Endodermal cell (in vitro differentiated cells): ENCODE measurements at regions not wholly inside any gene's neighbourhood (a gene's known extent, or its start where the extent isn't known, plus 50 kb on each side); places are given as distances from the start of the nearest gene placed in this dataset.

Source experiments
- DNase-seq: peaks from one replicate; pipeline ENCODE4 v3.0.0-alpha.2; 2017
- H3K27ac ChIP-seq: 2 replicates; pipeline ENCODE4 v1.5.1; 2013; ENCODE audit warnings: mild to moderate bottlenecking, low read depth, low read length, moderate library complexity
- H3K27me3 ChIP-seq: 2 replicates; pipeline ENCODE4 v1.6.1; 2013; ENCODE audit warnings: mild to moderate bottlenecking, low read length, moderate library complexity; ENCODE audit not compliant: insufficient read depth, control insufficient read depth, poor library complexity, severe bottlenecking
- H3K36me3 ChIP-seq: 2 replicates; pipeline ENCODE4 v1.7.0; 2013; ENCODE audit warnings: mild to moderate bottlenecking, low read length, moderate library complexity; ENCODE audit not compliant: control insufficient read depth, insufficient read depth
- H3K4me1 ChIP-seq: one replicate; pipeline ENCODE4 v1.7.0; 2013; ENCODE audit warnings: low read length; ENCODE audit not compliant: control insufficient read depth, insufficient read depth
- H3K4me3 ChIP-seq: 2 replicates; pipeline ENCODE4 v1.5.1; 2013; ENCODE audit warnings: mild to moderate bottlenecking, low read length, moderate library complexity
- H3K9ac ChIP-seq: 2 replicates; pipeline ENCODE4 v1.6.1; 2013; ENCODE audit warnings: mild to moderate bottlenecking, low read length, moderate library complexity; ENCODE audit not compliant: poor library complexity, severe bottlenecking; ENCODE audit errors: extremely low read depth
- H3K9me3 ChIP-seq: 2 replicates; pipeline ENCODE4 v1.6.1; 2013; ENCODE audit warnings: mild to moderate bottlenecking, low read length, moderate library complexity; ENCODE audit not compliant: control insufficient read depth
- H3K27ac Mint-ChIP-seq: 2 replicates; pipeline ENCODE4 v1.8.0; 2020; ENCODE audit warnings: mixed read lengths
- H3K27me3 Mint-ChIP-seq: 2 replicates; pipeline ENCODE4 v1.8.0; 2021; ENCODE audit warnings: mild to moderate bottlenecking, mixed read lengths; ENCODE audit not compliant: insufficient read depth
- H3K36me3 Mint-ChIP-seq: 2 replicates; pipeline ENCODE4 v1.8.0; 2020; ENCODE audit warnings: low read depth, mixed read lengths
- H3K4me1 Mint-ChIP-seq: 2 replicates; pipeline ENCODE4 v1.8.0; 2020; ENCODE audit warnings: mixed read lengths
- H3K4me3 Mint-ChIP-seq: 2 replicates; pipeline ENCODE4 v1.8.0; 2020; ENCODE audit warnings: mild to moderate bottlenecking, moderate library complexity, mixed read lengths
- H3K9me3 Mint-ChIP-seq: 2 replicates; pipeline ENCODE4 v1.8.0; 2020; ENCODE audit warnings: mild to moderate bottlenecking, mixed read lengths
- WGBS, 2 experiments: methylation state at CpG; one replicate each; pipeline versions ENCODE4 v1.1.5 to v1.1.7; 2013; ENCODE audit warnings: missing lambda C conversion rate in 2 of 2, mixed read lengths in 1 of 2; ENCODE audit not compliant: insufficient coverage in 1 of 2, insufficient read length in 1 of 2; 5-methylcytosine and 5-hydroxymethylcytosine counted together
- TF ChIP-seq, protein P1 (sequence below): fragments of 200-600 bp; sonication (generic); conservative IDR thresholded peaks from 2 replicates; pipeline ENCODE4 v1.5.0; 2021; ENCODE audit warnings: antibody characterized with exemption, mild to moderate bottlenecking

DNA sequence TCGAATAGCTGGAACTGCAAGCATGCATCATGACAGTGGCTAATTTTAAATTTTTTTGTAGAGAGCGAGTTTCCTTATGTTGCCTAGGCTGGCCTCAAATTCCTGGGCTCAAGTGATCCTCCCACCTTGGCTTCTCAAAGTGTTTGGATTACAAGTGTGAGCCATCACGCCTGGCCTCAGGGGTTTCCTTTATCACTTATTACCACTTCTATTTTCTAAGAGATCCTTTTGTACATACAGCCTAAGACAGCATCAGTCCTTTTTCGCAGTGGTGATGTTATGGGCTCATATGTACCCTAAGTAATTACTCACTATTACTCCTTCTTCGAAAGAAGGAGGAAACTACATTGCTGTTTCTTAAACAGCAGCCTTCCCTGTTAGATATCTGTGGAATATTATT, 54.1 kb upstream of the CDKN2AIP start:
- TF ChIP-seq, protein P1, sequence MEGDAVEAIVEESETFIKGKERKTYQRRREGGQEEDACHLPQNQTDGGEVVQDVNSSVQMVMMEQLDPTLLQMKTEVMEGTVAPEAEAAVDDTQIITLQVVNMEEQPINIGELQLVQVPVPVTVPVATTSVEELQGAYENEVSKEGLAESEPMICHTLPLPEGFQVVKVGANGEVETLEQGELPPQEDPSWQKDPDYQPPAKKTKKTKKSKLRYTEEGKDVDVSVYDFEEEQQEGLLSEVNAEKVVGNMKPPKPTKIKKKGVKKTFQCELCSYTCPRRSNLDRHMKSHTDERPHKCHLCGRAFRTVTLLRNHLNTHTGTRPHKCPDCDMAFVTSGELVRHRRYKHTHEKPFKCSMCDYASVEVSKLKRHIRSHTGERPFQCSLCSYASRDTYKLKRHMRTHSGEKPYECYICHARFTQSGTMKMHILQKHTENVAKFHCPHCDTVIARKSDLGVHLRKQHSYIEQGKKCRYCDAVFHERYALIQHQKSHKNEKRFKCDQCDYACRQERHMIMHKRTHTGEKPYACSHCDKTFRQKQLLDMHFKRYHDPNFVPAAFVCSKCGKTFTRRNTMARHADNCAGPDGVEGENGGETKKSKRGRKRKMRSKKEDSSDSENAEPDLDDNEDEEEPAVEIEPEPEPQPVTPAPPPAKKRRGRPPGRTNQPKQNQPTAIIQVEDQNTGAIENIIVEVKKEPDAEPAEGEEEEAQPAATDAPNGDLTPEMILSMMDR = no peak
- Histone ChIP-seq H3K27me3 (no peaks in the 10 kb centered on the region), H3K36me3 (no peaks in the 10 kb centered on the region), H3K4me1 (peaks cover 9% of the 10 kb centered on the region), H3K4me3 (peak overlapping the region; percentile 16), H3K9ac (peak overlapping the region; percentile 38), H3K27ac (no peak overlapping the region), H3K9me3 (peaks cover 15% of the 10 kb centered on the region)
- 63 to 75% methylated on average over 2 to 5 of the region's 5 CpGs for WGBS, 2 experiments
- Mint-ChIP-seq H3K4me3 (no peak overlapping the region), H3K4me1 (peaks cover 50% of the 10 kb centered on the region), H3K27me3 (peaks cover 12% of the 10 kb centered on the region), H3K36me3 (no peaks in the 10 kb centered on the region), H3K27ac (no peak overlapping the region), H3K9me3 (peaks cover 1% of the 10 kb centered on the region)
- DNase-seq = no peak

DNA sequence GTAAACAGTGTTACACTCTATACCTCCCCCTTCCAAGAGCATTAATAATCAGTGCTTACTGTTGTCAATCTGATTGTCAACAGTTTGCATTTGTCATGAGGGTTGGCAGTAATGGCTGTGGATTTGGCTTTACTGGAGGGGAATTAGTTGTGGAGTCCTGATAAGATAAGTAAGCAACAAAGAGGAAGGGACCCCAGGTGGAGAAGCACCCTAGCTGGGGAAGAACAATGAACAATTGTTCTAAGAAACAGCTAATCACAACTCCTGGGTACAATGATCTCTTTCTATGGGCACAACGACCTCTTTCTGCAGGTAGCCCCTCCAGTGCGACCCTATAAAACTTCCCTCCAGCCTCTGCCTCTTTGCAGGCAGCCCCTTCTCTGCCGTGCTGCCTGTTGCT, 53.2 kb upstream of the CDKN2AIP start:
- peak overlapping the region; percentile 14 for H3K4me3 Mint-ChIP-seq
- peak overlapping the region; percentile 52 for H3K4me3 ChIP-seq
- H3K4me1 ChIP-seq = peaks cover 9% of the 10 kb centered on the region
- no peaks in the 10 kb centered on the region for H3K36me3 ChIP-seq
- peak overlapping the region; percentile 81 for H3K27ac Mint-ChIP-seq
- peaks cover 12% of the 10 kb centered on the region for H3K27me3 Mint-ChIP-seq
- peaks cover 52% of the 10 kb centered on the region for H3K4me1 Mint-ChIP-seq
- H3K36me3 Mint-ChIP-seq = no peaks in the 10 kb centered on the region
- 33 to 52% methylated on average over 3 of the region's 3 CpGs for WGBS, 2 experiments
- no peak overlapping the region for H3K27ac ChIP-seq
- TF ChIP-seq, protein P1 = no peak
- DNase-seq = peak; percentile 70
- no peaks in the 10 kb centered on the region for H3K9me3 Mint-ChIP-seq
- H3K9ac ChIP-seq = peak overlapping the region; percentile 38
- H3K9me3 ChIP-seq = peaks cover 11% of the 10 kb centered on the region
- no peaks in the 10 kb centered on the region for H3K27me3 ChIP-seq

DNA sequence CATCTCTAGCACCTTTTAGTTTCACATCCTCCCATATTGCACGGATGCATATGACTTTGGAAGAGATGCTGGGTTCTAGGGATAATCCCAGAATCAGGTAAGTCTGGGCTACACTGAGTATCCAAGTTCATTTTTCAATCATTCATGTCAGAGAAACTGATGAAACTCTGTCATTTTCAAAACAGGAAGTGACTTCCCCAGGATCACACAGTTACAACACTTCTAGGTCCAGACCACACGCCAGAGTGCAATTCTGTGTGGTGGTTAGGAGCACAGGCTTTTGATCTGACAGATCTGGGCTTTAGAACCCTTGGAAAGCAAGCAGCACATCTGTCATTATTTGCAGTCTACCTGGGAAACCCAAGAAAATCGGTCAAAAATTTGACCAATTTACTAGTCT, 52.1 kb upstream of the CDKN2AIP start:
- peaks cover 1% of the 10 kb centered on the region for H3K9me3 ChIP-seq
- no peaks in the 10 kb centered on the region for H3K36me3 ChIP-seq
- 90 to 100% methylated on average over 2 to 3 of the region's 3 CpGs for WGBS, 2 experiments
- no peak overlapping the region for H3K27ac ChIP-seq
- Mint-ChIP-seq H3K9me3 (no peaks in the 10 kb centered on the region), H3K4me1 (peaks cover 48% of the 10 kb centered on the region), H3K36me3 (no peaks in the 10 kb centered on the region), H3K27me3 (peaks cover 14% of the 10 kb centered on the region), H3K27ac (no peak overlapping the region), H3K4me3 (no peak overlapping the region)
- H3K27me3 ChIP-seq = no peaks in the 10 kb centered on the region
- no peak for DNase-seq
- no peak overlapping the region for H3K9ac ChIP-seq
- no peak overlapping the region for H3K4me3 ChIP-seq
- TF ChIP-seq, protein P1 = no peak
- H3K4me1 ChIP-seq = peaks cover 9% of the 10 kb centered on the region
